Activated gamma-delta T cell (primary cell): ENCODE measurements at regions not wholly inside any gene's neighbourhood (a gene's known extent, or its start where the extent isn't known, plus 50 kb on each side); places are given as distances from the start of the nearest gene placed in this dataset.
"Not testable (repeated sequence)": the region's sequence is repeated elsewhere in the genome, so short reads cannot be mapped to it uniquely, and the experiment has no call there.

ENCODE experiments used
- DNase-seq: peaks from one replicate; lab custom pipeline; 2025; lab: John Stamatoyannopoulos, UW

DNA sequence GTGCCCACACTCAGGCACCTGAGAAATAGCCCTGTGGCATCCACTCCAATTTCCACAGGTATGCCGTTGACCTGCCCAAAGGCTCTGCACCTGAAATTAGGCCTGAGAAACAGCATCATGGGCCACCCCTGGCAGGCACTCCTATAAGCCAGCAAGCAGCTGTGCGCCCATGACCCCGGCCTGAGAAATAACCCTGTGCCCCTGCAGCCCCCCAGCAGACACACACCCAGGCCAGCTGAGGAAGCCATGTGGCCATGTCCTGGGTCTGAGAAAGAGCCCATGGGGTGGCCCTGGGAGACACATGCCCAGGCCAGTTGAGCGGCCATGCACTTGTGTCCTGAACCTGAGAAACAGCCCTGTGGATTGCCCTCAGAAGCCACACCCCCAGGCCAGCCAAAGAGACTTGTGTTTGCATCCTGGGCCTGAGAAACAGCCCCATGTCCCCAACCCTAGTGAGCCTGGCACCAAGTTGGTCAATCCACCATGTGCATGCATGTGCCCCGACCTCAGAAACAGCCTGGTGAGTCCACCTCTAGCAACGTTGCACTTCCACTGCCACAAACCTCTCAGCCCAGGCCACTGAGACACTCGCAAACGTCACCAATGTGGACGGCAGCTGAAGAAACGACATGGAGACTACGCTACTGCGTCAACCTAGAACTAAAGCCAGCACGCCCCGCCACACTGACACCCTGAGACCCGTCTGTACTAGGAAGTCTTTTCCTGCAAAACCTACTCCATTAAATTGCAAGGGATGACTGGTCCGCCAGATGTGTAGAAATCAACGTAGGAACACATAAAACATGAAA, 411.9 kb downstream of the TMEM121 start:
- DNase-seq, result no peak

GRCh38 chr14:105938959-105939358, 412.6 kb downstream of the TMEM121 start:
- DNase-seq, result no peak

- no peak for DNase-seq
Observed at GRCh38 chr14:105939810-105940508, 413.6 kb downstream of the TMEM121 start.

DNA sequence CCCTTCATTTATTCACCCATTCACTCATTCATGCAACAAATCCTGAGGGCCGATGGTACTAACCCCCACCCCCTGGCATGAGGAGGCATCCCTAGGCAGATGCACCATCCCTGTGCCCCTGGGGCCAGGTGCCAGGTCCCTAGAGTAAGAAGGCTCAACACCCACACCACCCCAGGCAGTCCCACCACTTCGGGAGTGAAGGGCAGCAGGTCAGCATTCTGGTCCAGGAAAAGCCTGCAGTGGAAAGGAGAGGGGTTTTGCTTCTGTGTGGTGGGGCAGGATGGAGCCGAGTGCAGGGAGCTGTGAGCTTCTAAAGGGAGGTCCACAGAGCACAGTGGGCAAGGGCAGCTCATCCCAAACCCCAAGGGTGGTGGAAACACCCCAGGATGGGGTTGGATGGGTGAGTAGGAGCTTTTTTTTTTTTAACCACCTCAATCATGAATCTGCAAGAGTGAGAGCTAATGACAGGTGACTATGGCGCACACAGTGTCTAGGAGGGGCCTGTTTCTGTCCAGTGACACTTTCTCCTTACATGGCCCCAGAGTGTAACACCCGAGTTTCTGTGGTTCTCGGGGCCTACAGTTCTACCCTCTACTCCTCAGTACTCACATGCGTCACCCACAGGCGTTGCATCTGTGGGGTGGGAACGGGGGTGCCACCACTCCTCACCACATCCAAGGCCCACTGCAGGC, 414.3 kb downstream of the TMEM121 start:
- no peak for DNase-seq

DNA sequence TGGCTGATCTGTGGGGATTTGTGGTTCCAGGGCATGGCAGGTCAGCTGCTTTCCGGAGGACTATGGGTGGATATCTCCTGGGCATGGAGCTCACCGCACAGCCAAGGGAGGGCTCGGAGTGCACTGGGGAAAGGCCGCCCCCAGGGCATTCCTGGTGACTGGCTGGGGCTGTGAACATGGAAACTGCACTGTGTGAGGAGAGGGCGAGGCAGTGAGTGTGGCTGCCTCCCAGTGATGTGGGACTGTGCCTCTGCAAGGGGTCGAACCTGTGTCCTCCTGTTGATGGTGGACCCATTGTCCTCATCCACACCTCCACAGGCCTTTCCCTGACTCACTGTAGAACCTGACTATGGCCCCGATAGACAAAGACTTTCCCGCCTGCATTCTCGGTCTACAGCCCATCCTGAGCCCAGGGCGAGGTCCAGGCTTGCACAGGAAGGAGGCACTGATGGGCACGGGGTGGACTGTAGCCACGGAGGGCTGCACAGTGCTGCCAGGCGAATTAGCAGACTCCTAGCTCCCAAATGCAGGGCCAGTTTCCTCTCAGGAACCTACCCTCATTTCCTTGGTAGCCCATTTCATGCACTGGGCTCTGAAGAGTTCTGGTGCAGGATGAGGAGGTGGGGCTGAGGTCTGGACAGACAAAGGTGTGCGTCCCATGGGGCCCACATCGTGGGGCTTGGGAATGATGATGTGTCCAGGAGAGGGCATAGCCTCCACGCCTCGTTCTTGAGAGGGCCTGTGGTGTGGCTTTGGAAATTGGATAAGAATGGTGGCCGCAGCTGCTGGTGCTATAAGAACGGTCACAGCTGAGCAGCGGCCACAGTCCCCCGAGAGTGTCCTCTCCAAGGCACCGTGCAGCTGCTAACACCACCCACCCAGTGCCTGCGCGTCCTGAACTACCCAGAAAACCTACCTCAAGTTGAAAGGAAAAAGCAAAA, 415.1 kb downstream of the TMEM121 start:
- no peak for DNase-seq

DNA sequence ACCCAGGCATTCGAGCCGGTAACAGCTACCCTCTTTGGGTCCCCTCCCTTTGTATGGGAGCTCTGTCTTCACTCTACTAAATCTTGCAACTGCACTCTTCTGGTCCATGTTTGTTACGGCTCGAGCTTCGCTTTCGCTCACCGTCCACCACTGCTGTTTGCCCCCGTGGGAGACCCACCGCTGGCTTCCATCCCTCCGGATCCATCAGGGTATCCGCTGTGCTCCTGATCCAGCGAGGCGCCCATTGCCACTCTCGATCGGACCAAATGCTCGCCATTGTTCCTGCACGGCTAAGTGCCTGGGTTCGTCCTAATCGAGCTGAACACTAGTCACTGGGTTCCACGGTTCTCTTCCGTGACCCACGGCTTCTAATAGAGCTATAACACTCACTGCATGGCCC, 416.3 kb downstream of the TMEM121 start:
- DNase-seq, result not testable (repeated sequence)

GRCh38 chr14:105943973-105944602, 417.7 kb downstream of the TMEM121 start:
- no peak for DNase-seq

- no peak for DNase-seq
Observed at GRCh38 chr14:105944632-105945610, 418.5 kb downstream of the TMEM121 start.

DNA sequence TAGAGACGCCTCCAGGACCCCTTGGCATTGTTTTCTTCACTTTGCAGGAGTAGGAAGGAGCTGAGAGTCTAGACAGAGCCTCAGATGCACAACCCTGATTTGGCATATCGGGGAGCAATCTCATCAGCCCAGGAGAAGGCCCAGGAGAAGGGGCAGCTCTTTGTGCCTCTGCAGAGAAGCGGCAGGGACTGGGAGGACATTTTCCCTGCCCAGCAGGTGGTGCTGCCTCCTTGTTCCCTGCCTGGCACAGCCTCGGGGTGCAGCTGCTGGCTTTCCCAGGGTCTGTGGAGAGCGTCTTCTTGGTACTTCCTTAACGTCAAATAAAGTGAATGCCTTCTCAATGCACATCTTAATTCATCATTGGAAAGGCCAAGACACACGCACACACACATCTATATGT, 419.5 kb downstream of the TMEM121 start:
- DNase-seq, result no peak

GRCh38 chr14:105947599-105947998, 421.2 kb downstream of the TMEM121 start:
- no peak for DNase-seq

- not testable (repeated sequence) for DNase-seq
Observed at GRCh38 chr14:105948955-105949354, 422.6 kb downstream of the TMEM121 start.

GRCh38 chr14:105950364-105950892, 424.0 kb downstream of the TMEM121 start:
- not testable (repeated sequence) for DNase-seq

DNA sequence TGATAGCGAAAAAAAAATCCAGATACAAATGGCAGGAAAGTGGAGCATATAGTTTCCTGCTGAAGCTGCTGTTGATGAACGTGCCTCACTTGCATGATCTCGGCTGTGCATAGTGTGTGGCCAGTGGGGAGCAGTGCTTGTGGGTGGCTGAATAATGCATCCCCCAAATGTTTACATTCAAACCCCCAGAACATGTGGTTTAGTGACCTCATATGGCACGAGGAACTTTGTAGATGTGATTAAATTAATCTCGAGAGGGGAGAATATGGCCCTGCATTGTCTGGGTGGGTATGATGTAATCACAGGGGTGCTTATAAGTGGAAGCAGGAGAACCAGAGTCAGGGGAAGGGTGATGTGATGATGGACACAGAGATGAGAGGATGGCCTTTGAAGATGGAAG, 425.0 kb downstream of the TMEM121 start:
- DNase-seq, result no peak

GRCh38 chr14:105952222-105952621, 425.8 kb downstream of the TMEM121 start:
- no peak for DNase-seq

DNA sequence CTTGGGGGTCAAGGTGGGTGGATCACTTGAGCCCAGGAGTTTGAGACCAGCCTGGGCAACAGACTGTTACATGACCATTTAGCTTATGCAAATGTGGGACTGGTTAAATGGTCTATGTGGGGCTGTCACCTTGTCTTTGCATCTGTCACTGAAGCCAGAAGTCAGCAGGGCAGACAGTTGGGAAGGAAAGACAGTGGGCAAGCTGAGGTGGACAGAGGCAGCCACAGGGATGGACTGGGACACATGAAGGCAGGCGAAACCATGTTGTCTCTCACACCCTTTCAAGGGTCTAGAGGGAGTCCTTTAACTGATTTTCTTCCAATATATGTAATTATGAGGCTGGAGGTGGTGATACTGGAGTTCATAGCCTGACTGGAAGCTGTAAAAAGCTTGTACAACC, 426.4 kb downstream of the TMEM121 start:
- DNase-seq, result no peak

- DNase-seq, result not testable (repeated sequence)
Observed at GRCh38 chr14:105961625-105962024, 435.2 kb downstream of the TMEM121 start.

DNA sequence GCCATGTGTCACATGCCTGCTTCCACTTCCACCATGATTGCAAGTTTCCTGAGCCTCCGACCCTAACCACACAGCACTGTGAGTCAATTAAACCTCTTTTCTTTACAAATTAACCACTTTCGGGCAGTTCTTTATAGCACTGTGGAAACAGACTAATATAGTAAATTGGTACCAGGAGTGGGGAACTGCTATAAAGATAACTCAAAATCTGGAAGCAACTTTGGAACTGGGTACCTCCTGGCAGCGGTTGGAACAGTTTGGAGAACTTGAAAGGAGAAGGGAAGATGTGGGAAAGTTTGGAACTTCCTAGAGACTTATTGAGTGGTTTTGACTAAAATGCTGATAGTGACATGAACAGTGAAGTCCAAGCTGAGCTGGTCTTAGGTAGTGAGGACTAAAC, 436.1 kb downstream of the TMEM121 start:
- DNase-seq, result no peak

- DNase-seq, result no peak
Observed at GRCh38 chr14:105968291-105968690, 441.9 kb downstream of the TMEM121 start.

GRCh38 chr14:105969026-105969425, 442.6 kb downstream of the TMEM121 start:
- DNase-seq, result not testable (repeated sequence)

DNA sequence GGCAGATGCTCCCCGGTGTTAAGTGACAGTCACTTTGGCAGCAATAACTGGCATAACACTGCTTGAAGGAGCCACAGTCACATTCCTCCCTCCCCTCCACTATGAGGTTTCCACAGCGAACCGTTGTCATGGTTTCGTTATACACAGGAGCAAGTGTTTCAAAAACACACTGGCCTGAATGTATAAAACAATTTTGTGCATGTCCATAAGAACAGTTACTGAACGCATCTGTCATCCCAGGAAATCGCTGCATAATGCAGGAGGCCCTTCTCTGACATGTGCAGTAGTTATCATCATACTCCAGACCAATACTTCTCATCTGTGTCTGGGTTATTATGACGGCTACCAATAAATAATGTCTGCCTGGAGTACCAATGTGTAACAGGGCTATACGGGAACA, 444.4 kb downstream of the TMEM121 start:
- DNase-seq, result not testable (repeated sequence)
